ENCODE measurements at regions not wholly inside any gene's neighbourhood (a gene's known extent, or its start where the extent isn't known, plus 50 kb on each side); places are given as distances from the start of the nearest gene placed in this dataset.

GRCh38 chr2:217195016-217195415, 335.2 kb upstream of the TNP1 start:
- DNase-seq (ENCODE audit: low read depth): no peak

- DNase-seq (ENCODE audit: low read depth): no peak
These were observed 333.8 kb upstream of the TNP1 start for GRCh38 chr2:217193431-217194340.

- DNase-seq (ENCODE audit: low read depth): no peak
These were observed 332.5 kb upstream of the TNP1 start for GRCh38 chr2:217192366-217192765.

GRCh38 chr2:217189747-217190146, 329.9 kb upstream of the TNP1 start:
- no peak for DNase-seq (ENCODE audit: low read depth)

- DNase-seq (ENCODE audit: low read depth): no peak
These were observed 329.3 kb upstream of the TNP1 start for GRCh38 chr2:217189131-217189530.

- no peak for DNase-seq (ENCODE audit: low read depth)
These were observed 326.9 kb upstream of the TNP1 start for GRCh38 chr2:217186668-217187159.

GRCh38 chr2:217186152-217186551, 326.3 kb upstream of the TNP1 start:
- DNase-seq (ENCODE audit: low read depth): no peak

- DNase-seq (ENCODE audit: low read depth): no peak
These were observed 325.6 kb upstream of the TNP1 start for GRCh38 chr2:217185265-217185995.

- DNase-seq (ENCODE audit: low read depth): no peak
These were observed 324.4 kb upstream of the TNP1 start for GRCh38 chr2:217184242-217184641.

GRCh38 chr2:217183471-217183870, 323.6 kb upstream of the TNP1 start:
- DNase-seq (ENCODE audit: low read depth): no peak

- no peak for DNase-seq (ENCODE audit: low read depth)
These were observed 323.1 kb upstream of the TNP1 start for GRCh38 chr2:217182926-217183325.

- DNase-seq (ENCODE audit: low read depth): no peak
These were observed 321.6 kb upstream of the TNP1 start for GRCh38 chr2:217181512-217181911.

GRCh38 chr2:217179854-217180253, 320.0 kb upstream of the TNP1 start:
- DNase-seq (ENCODE audit: low read depth): no peak

- DNase-seq (ENCODE audit: low read depth): no peak
These were observed 318.5 kb upstream of the TNP1 start for GRCh38 chr2:217178341-217178740.

- no peak for DNase-seq (ENCODE audit: low read depth)
These were observed 317.9 kb upstream of the TNP1 start for GRCh38 chr2:217177720-217178119.

- no peak for DNase-seq (ENCODE audit: low read depth)
These were observed 312.0 kb upstream of the TNP1 start for GRCh38 chr2:217171874-217172273.

- DNase-seq (ENCODE audit: low read depth): no peak
These were observed 308.6 kb upstream of the TNP1 start for GRCh38 chr2:217168496-217168895.

- DNase-seq (ENCODE audit: low read depth): no peak
These were observed 307.7 kb upstream of the TNP1 start for GRCh38 chr2:217167531-217167930.

GRCh38 chr2:217166241-217166850, 306.5 kb upstream of the TNP1 start:
- DNase-seq (ENCODE audit: low read depth): no peak

GRCh38 chr2:217165547-217165946, 305.7 kb upstream of the TNP1 start:
- no peak for DNase-seq (ENCODE audit: low read depth)

- no peak for DNase-seq (ENCODE audit: low read depth)
These were observed 304.1 kb upstream of the TNP1 start for GRCh38 chr2:217163987-217164386.

GRCh38 chr2:217162533-217162932, 302.7 kb upstream of the TNP1 start:
- no peak for DNase-seq (ENCODE audit: low read depth)
